ENCODE measurements at regions not wholly inside any gene's neighbourhood (a gene's known extent, or its start where the extent isn't known, plus 50 kb on each side); places are given as distances from the start of the nearest gene placed in this dataset.

DNA sequence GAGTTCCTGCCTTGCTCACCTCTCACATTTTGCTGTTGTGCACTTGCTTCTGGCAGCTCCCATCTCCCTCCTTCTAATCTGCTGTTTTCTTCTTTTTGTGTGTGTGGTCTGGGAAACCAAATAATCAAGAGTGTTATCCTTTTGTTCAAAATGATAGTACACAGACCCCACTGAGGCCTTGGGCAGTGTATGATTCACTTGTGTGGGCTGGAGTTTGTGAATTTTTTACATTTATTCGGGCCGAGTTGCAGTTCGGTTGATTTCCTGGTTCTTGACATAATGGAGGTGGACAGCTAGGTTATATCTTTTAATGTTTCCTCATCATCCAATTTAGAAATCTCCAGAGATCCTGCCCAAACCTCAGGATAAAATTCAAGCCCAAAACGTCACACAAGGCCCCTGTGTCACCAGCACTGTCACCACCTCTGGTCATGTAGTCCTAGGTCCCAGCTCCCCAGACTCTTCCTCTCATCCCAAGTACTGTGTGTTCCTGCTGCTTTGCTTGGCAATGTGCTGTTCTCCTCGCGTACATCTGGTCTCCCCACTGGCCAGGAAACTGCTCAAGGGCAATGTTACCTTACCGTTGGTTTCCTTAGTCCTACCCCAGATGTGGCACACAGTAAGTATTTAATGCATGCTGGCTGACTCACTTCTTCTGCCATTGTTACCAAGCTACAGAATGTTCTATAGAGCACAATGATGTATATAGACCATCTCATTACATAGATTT lies 55.7 kb upstream of the PHACTR2 start:
- H3K27ac Mint-ChIP-seq: no peak overlapping the region
- DNase-seq (no peak), ATAC-seq (replicated peaks) (no peak)
- no peaks in the 10 kb centered on the region for H3K36me3 Mint-ChIP-seq
- H3K9me3 Mint-ChIP-seq: no peaks in the 10 kb centered on the region
- peaks cover 0 to 7% of the 10 kb centered on the region in 2 donors for H3K4me1 Mint-ChIP-seq
- H3K27me3 Mint-ChIP-seq: no peaks in the 10 kb centered on the region
- H3K4me3 Mint-ChIP-seq: no peak overlapping the region

DNA sequence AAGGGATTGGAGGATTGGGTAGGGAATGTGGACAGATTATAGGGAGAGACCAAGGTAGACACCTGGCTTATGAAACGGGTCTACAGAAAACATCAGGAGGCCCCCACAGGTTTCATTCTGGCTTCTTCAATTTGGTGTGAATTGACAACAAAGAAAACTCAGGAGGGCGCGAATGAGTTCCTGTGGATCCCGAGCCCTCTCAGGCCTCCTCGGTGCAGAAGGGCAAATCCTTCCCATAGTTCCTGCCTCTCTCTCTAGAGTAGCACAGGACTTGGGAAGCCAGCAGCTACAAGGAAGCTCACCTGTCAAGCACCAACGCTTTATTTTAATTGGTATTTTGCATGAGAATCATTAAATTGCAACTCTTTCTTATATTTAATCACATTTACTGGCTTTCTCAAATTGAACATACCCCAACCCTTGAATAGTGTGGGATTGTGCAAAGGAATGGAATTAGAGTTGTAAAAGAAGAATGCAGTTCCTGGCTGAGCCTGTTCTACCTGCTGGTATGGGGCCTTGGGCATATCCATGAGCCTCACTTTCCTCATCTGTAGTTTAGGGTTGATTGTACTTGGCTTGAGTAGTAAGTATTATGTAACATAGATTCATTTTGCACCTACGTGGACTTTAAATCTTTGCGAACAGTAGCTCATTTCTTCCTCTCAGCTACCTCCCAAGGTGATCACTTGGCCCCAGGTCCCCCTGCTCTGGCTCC lies 56.4 kb upstream of the PHACTR2 start:
- Mint-ChIP-seq H3K36me3 (no peaks in the 10 kb centered on the region), H3K9me3 (no peaks in the 10 kb centered on the region), H3K27ac (no peak overlapping the region), H3K4me3 (no peak overlapping the region), H3K4me1 (peaks cover 0 to 7% of the 10 kb centered on the region in 2 donors), H3K27me3 (no peaks in the 10 kb centered on the region)
- no peak for ATAC-seq (replicated peaks)
- no peak for DNase-seq

DNA sequence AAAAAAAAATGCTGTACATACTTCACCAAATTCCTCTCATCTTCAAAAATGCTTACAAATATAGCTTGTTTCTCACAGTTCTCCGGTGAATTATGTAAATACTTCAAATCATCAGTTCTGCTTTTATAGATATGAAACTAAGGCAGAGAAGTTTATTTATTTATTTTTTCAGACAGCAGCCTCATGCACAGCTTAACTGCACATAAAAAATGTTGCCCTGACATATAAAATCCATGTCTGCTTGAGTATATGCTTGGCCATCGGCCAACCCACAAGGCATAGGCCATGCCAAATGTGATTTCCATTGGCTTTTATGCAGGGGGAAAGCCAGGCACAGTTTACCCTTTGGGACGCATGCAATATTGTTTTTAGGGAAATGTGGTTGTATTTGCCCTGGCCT lies 57.3 kb upstream of the PHACTR2 start:
- H3K4me1 Mint-ChIP-seq: peaks cover 0 to 7% of the 10 kb centered on the region in 2 donors
- no peak overlapping the region for H3K4me3 Mint-ChIP-seq
- ATAC-seq (replicated peaks): peak in 1 of 2 donors; percentile 25
- H3K36me3 Mint-ChIP-seq: no peaks in the 10 kb centered on the region
- H3K27me3 Mint-ChIP-seq: no peaks in the 10 kb centered on the region
- no peak overlapping the region for H3K27ac Mint-ChIP-seq
- DNase-seq: no peak
- H3K9me3 Mint-ChIP-seq: no peaks in the 10 kb centered on the region

DNA sequence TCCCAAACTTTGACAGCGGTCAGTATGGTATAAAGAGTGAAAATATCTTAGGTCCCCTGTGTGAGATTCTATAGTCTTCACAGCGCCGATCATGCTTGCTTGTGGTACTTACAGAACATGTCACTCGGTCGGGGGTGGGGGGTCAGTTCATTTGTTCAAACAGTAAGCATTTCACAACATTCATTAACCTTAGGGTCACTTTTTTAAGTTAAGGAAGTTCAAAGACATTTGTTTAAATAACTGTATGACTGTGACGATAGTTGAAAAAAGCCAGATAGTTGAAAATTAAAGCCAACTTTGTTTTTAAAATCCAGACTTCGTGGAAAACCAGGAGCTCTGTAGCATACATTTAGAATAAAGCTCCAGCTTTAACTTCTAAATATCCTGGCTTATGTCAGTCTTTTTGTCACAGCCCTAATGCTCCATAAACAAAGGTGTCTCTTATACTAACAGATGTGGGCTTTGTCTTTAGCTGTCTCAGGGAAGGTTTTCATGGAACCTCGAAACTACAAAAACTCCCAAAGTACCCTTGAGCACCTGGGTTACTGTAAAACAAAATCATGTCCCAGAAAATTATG lies 57.9 kb upstream of the PHACTR2 start:
- no peaks in the 10 kb centered on the region for H3K9me3 Mint-ChIP-seq
- no peak for ATAC-seq (replicated peaks)
- no peak for DNase-seq
- no peak overlapping the region for H3K27ac Mint-ChIP-seq
- no peaks in the 10 kb centered on the region for H3K27me3 Mint-ChIP-seq
- H3K4me3 Mint-ChIP-seq: no peak overlapping the region
- no peaks in the 10 kb centered on the region for H3K36me3 Mint-ChIP-seq
- H3K4me1 Mint-ChIP-seq: peaks cover 2 to 7% of the 10 kb centered on the region in 2 donors

DNA sequence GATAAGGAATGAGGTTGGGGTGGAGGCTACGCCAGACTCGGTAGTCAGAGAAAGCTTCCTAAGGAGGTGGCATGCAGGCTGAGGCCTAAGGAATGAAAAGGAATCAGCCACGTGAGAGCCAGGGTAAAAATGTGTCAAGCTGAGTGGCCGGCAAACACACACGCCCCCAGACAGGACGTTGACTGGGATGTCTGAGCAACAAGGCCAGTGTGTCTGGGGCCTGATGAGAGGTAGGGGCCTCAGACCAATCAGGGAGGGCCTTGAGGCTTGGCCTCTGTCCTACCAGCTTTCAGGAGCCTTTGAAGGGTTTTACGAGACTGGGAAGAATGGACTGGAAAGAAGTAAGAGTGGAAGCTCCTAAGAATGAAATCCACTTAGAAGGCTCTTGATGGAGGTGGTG lies 61.0 kb upstream of the PHACTR2 start:
- no peak for ATAC-seq (replicated peaks)
- Mint-ChIP-seq H3K9me3 (no peaks in the 10 kb centered on the region), H3K36me3 (no peaks in the 10 kb centered on the region), H3K4me1 (peaks cover 11 to 12% of the 10 kb centered on the region in 2 donors), H3K27me3 (no peaks in the 10 kb centered on the region), H3K4me3 (no peak overlapping the region), H3K27ac (no peak overlapping the region)
- DNase-seq: no peak

DNA sequence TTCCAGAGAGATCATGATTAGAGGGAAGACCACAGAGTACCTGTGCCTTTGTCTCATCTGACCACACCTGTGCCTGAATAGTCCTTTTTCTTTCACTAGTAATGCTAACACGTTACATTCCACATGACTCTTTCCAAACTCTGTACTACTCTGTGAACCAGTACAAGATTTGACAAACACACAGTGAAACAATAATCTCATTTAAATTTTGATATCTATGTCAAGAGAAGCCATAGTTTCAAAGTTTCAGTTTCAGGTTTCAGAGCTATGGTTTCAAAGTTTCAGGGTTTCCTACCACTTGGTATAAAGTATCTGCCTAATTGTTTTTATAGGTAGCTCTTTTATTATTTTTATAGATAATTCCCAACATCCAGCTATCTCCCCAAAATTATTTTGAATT lies 62.0 kb upstream of the PHACTR2 start:
- ATAC-seq (replicated peaks) (no peak), DNase-seq (no peak)
- Mint-ChIP-seq H3K36me3 (no peaks in the 10 kb centered on the region), H3K4me1 (peaks cover 11 to 16% of the 10 kb centered on the region in 2 donors), H3K9me3 (no peaks in the 10 kb centered on the region), H3K27me3 (no peaks in the 10 kb centered on the region), H3K27ac (no peak overlapping the region), H3K4me3 (no peak overlapping the region)

DNA sequence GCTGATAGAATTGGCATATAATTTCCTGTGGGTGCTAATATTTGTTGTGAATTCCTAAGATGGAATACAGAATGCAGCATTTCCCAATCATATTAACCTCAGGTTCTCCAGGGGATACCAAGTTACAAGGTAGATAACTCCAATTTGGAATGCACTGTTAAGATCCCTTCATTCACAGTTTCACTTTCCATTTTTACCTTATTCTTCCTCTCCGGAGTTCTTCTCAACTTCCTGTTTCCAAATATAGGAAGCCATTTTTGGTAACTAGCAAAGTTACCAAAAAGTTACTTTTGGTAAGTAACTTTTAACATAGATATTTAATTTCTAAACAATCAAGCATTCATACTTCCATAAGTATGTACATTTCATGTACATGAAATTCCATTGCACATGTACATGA lies 63.5 kb upstream of the PHACTR2 start:
- DNase-seq: no peak
- Mint-ChIP-seq H3K4me3 (no peak overlapping the region), H3K27me3 (no peaks in the 10 kb centered on the region), H3K27ac (no peak overlapping the region), H3K36me3 (no peaks in the 10 kb centered on the region), H3K4me1 (peaks cover 11 to 13% of the 10 kb centered on the region in 2 donors), H3K9me3 (no peaks in the 10 kb centered on the region)
- no peak for ATAC-seq (replicated peaks)

DNA sequence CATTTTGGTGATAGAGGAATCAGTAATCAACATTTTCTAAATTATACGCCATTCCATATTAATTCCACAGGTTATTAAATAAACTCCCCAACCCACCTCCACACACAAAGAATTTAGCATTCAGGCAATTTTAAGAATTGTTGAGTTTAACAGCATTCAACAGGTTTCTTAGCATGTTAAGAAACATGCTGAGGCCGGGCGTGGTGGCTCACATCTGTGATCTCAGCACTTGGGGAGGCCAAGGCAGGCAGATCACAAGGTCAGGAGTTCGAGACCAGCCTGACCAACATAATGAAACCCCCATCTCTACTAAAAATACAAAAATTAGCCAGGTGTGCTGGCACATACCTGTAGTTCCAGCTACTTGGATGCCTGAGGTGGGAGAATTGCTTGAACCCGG lies 64.0 kb upstream of the PHACTR2 start:
- H3K27me3 Mint-ChIP-seq: no peaks in the 10 kb centered on the region
- peaks cover 11% of the 10 kb centered on the region in 2 donors for H3K4me1 Mint-ChIP-seq
- no peak for ATAC-seq (replicated peaks)
- no peak overlapping the region for H3K4me3 Mint-ChIP-seq
- H3K27ac Mint-ChIP-seq: no peak overlapping the region
- H3K36me3 Mint-ChIP-seq: no peaks in the 10 kb centered on the region
- H3K9me3 Mint-ChIP-seq: no peaks in the 10 kb centered on the region
- no peak for DNase-seq

DNA sequence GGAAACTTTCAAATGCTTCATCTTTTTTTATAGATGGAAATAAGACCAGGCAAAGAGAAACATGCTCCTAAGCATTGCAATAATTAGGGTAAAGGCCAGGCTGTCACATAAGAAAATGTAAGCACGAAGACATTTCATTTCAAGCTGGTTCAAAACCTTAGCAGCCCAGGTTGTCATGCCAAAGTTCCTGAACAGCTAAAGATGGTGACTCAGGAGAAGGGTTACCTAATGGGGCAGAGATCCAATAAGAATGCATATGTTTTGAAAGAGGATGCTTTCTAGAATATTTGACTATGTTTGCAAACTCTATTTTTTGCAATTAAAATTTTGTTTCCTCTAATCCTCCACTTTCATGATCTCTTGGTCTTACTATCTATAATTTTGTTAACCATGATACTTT lies 65.6 kb upstream of the PHACTR2 start:
- no peaks in the 10 kb centered on the region for H3K27me3 Mint-ChIP-seq
- DNase-seq: no peak
- H3K9me3 Mint-ChIP-seq: no peaks in the 10 kb centered on the region
- H3K36me3 Mint-ChIP-seq: no peaks in the 10 kb centered on the region
- peaks cover 9 to 11% of the 10 kb centered on the region in 2 donors for H3K4me1 Mint-ChIP-seq
- no peak for ATAC-seq (replicated peaks)
- no peak overlapping the region for H3K27ac Mint-ChIP-seq
- H3K4me3 Mint-ChIP-seq: no peak overlapping the region

DNA sequence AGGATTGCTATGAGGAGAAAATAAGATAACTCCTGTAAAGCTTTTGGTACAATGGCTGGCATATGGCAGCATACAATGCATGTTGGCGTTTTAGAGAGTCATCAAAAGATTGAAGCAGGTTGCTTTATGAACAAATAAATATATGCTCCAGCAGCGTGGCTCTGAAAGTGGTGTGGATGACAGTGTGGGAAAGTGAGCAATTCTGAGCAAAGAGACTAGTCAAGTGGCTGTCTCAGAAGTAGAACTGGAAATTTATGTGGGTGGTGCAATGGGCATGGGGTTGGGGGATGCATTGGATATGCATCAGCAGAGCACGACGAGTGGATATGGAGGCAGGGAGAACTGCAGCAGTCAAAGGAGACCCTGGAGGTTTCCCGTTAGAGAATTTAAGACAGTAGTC lies 66.2 kb upstream of the PHACTR2 start:
- H3K27me3 Mint-ChIP-seq: no peaks in the 10 kb centered on the region
- no peaks in the 10 kb centered on the region for H3K36me3 Mint-ChIP-seq
- H3K4me3 Mint-ChIP-seq: no peak overlapping the region
- no peak for DNase-seq
- no peaks in the 10 kb centered on the region for H3K9me3 Mint-ChIP-seq
- no peak overlapping the region for H3K27ac Mint-ChIP-seq
- H3K4me1 Mint-ChIP-seq: peaks cover 9 to 11% of the 10 kb centered on the region in 2 donors
- no peak for ATAC-seq (replicated peaks)

DNA sequence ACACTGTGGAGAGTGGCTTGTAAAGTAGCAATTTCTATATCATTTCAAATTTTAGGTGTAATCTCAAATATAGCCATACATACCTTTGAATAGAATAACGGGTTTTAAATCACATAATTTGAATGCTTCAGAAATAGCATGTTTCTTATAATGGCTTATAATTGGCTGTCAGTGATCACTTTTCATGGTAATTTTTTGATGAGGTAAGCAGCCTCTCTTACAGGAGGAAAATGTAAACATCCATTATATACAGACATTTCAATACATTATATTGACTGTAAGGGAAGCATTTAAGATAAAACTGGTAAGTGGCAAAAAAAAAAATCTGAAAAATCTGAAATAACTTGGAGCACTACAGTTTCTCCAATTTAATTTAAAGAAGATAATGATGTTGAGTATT lies 67.8 kb upstream of the PHACTR2 start:
- ATAC-seq (replicated peaks): no peak
- Mint-ChIP-seq H3K36me3 (no peaks in the 10 kb centered on the region), H3K9me3 (no peaks in the 10 kb centered on the region), H3K27ac (no peak overlapping the region), H3K4me3 (no peak overlapping the region), H3K4me1 (peaks cover 9 to 10% of the 10 kb centered on the region in 2 donors), H3K27me3 (no peaks in the 10 kb centered on the region)
- DNase-seq: no peak

DNA sequence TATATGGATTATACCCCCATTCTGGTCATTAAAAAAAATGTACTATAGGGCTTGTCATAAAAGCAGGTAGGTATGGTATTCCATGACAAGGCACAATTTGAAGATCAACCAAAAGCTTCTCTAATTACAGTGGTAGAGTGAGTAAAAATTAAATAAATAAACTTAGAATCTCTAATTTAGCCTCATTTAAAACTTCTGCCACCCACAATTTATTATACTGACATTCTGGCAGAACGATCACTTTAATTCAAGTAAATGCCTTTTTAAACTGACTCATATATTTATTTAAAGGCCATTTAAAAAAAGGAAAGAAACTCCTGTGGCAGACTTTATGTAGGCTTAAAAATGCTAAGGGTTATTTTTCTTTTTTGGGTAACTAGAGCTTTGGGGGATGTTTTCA lies 68.3 kb upstream of the PHACTR2 start:
- ATAC-seq (replicated peaks) (no peak), DNase-seq (no peak)
- Mint-ChIP-seq H3K27me3 (no peaks in the 10 kb centered on the region), H3K4me3 (no peak overlapping the region), H3K36me3 (no peaks in the 10 kb centered on the region), H3K9me3 (no peaks in the 10 kb centered on the region), H3K27ac (no peak overlapping the region), H3K4me1 (peaks cover 5 to 8% of the 10 kb centered on the region in 2 donors)

DNA sequence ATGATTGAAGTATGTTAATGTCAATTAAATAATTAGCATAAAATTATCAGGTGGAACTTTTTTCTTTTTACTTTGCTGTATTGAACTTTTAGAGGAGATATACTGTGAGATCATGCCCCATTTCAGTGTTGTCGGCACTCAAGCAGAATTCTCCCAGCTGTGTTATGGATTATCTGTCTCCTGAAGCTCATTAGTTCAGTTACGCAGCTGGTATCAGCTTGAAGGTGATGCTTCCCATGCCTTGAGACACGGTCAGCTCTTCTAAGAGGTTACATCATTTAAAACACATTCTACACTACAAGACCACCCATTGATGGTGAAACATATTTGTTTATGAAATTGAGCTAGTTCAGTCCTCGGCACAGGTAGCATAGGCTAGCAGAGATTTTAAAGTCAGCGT lies 68.9 kb upstream of the PHACTR2 start:
- no peak for DNase-seq
- H3K27me3 Mint-ChIP-seq: no peaks in the 10 kb centered on the region
- no peaks in the 10 kb centered on the region for H3K36me3 Mint-ChIP-seq
- peaks cover 0 to 4% of the 10 kb centered on the region in 2 donors for H3K4me1 Mint-ChIP-seq
- no peak overlapping the region for H3K27ac Mint-ChIP-seq
- H3K4me3 Mint-ChIP-seq: no peak overlapping the region
- no peaks in the 10 kb centered on the region for H3K9me3 Mint-ChIP-seq
- ATAC-seq (replicated peaks): no peak

DNA sequence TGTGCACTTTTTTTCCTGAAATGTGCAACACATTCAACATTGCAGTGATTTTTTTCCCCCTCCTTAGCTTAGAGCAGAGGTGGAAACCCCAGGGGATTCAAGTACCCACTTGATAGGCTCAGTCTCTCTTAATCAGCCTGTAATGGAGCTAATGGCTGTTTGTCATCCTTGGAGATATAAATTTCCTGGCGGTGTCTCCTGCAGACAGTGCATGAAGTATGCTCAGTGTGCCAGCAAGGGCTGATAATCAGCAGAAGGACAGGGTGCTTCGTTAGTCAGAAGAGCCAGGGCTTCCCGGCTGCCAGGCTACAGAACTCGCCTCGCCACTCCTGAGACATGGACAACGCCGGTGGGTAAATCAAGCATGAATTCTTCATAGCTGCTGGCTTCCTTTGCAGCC lies 69.8 kb upstream of the PHACTR2 start:
- H3K27me3 Mint-ChIP-seq: no peaks in the 10 kb centered on the region
- H3K4me3 Mint-ChIP-seq: no peak overlapping the region
- H3K4me1 Mint-ChIP-seq: peaks cover 0 to 4% of the 10 kb centered on the region in 2 donors
- DNase-seq: no peak
- no peaks in the 10 kb centered on the region for H3K9me3 Mint-ChIP-seq
- no peaks in the 10 kb centered on the region for H3K36me3 Mint-ChIP-seq
- H3K27ac Mint-ChIP-seq: no peak overlapping the region
- no peak for ATAC-seq (replicated peaks)

DNA sequence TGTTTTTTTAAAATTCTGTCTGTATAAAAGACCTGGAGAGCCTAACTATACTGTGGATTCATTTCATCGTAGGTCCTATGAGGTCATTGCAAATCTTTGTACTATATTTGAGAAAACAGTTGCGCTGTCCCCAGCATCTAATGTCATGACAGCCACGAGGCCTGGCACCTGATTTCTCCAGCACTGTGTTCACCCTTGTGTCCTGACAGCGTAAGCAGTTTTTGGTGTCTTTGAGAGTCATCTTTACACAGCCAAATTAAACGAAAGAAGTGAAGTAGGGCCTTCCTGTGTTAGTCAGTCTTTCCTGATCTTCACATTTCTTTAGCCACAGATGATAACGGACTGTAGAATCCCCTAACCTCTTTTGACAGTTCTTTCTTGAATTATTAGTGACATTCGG lies 70.6 kb upstream of the PHACTR2 start:
- H3K4me1 Mint-ChIP-seq: peaks cover 0 to 4% of the 10 kb centered on the region in 2 donors
- no peak for ATAC-seq (replicated peaks)
- H3K27ac Mint-ChIP-seq: no peak overlapping the region
- no peaks in the 10 kb centered on the region for H3K27me3 Mint-ChIP-seq
- no peak overlapping the region for H3K4me3 Mint-ChIP-seq
- H3K36me3 Mint-ChIP-seq: peaks cover 0 to under 1% of the 10 kb centered on the region in 2 donors
- no peak for DNase-seq
- H3K9me3 Mint-ChIP-seq: no peaks in the 10 kb centered on the region

Data from stimulated activated naive B cell treated with anti-CD40 and anti-IgM and Interleukin-4, amounts not matched to agents 10 μg/mL and 1 μg/mL and 100 μg/mL, for 72 hours (primary cell).